A673 (cell line): ENCODE measurements at regions not wholly inside any gene's neighbourhood (a gene's known extent, or its start where the extent isn't known, plus 50 kb on each side); places are given as distances from the start of the nearest gene placed in this dataset.
"Not testable (repeated sequence)": the region's sequence is repeated elsewhere in the genome, so short reads cannot be mapped to it uniquely, and the experiment has no call there.

ENCODE experiments used
- BruUV-seq: library from RNA; stranded (reverse); fragments of 400-500 nt; replicated peaks from 2 replicates; lab custom pipeline; 2021; lab: Mats Ljungman, UMichigan
- CTCF ChIA-PET: fragments of 300-600 bp; sonication (Branson Sonifier 250); formaldehyde crosslinking; loops from one replicate; lab custom pipeline; 2022; ENCODE audit warnings: antibody characterized with exemption; lab: Charles Lee
- POLR2A ChIA-PET: fragments of 300-600 bp; sonication (Branson Sonifier 250); formaldehyde crosslinking; loops from one replicate; lab custom pipeline; 2022; ENCODE audit warnings: antibody characterized with exemption; ENCODE audit not compliant: low non-redundant PET; lab: Charles Lee
- DNase-seq: peaks from one replicate; pipeline ENCODE4 v3.0.0-alpha.2; 2015; ENCODE audit warnings: low spot score
- H3K27ac ChIP-seq: fragments of 200-600 bp; sonication (generic); 2 replicates; pipeline ENCODE4 v1.5.1; 2016; ENCODE audit warnings: mixed run types, low read depth, mild to moderate bottlenecking, mixed read lengths, antibody characterized with exemption, low read length; ENCODE audit not compliant: poor library complexity, severe bottlenecking
- H3K27me3 ChIP-seq: fragments of 200-600 bp; sonication (generic); replicated peaks from 2 replicates; pipeline ENCODE4 v1.6.1; 2017; ENCODE audit warnings: mixed run types, low read depth, mild to moderate bottlenecking, mixed read lengths, antibody characterized with exemption, low read length; ENCODE audit not compliant: insufficient read depth, poor library complexity
- H3K36me3 ChIP-seq: fragments of 200-600 bp; sonication (generic); 2 replicates; pipeline ENCODE4 v1.6.1; 2016; ENCODE audit warnings: mixed run types, mild to moderate bottlenecking, mixed read lengths, antibody characterized with exemption, low read length; ENCODE audit not compliant: insufficient read depth, poor library complexity, severe bottlenecking
- H3K4me1 ChIP-seq: fragments of 200-600 bp; sonication (generic); 2 replicates; pipeline ENCODE4 v1.6.1; 2017; ENCODE audit warnings: mixed run types, mild to moderate bottlenecking, mixed read lengths, antibody characterized with exemption, low read length; ENCODE audit not compliant: insufficient read depth, poor library complexity, severe bottlenecking
- H3K4me3 ChIP-seq: fragments of 200-600 bp; sonication (generic); 2 replicates; pipeline ENCODE4 v1.5.1; 2016; ENCODE audit warnings: low read depth, mixed run types, mild to moderate bottlenecking, mixed read lengths, low read length; ENCODE audit not compliant: poor library complexity, severe bottlenecking
- H3K9me3 ChIP-seq: fragments of 200-600 bp; sonication (generic); 2 replicates; pipeline ENCODE4 v1.6.1; 2016; ENCODE audit warnings: mixed run types, low read depth, mild to moderate bottlenecking, mixed read lengths, antibody characterized with exemption, low read length; ENCODE audit not compliant: poor library complexity, severe bottlenecking
- intact Hi-C: fragments of 100-400 bp; cut with micrococcal nuclease; formaldehyde crosslinking; loops from one replicate; pipeline ENCODE4 v1.10.0; 2022; ENCODE audit not compliant: unreplicated experiment

GRCh38 chr15:22572152-22572735 is 113.5 kb downstream of the GOLGA6L22 start:
- H3K9me3 ChIP-seq, H3K4me1 ChIP-seq, DNase-seq, intact Hi-C loops, H3K27me3 ChIP-seq, H3K4me3 ChIP-seq, CTCF ChIA-PET, H3K36me3 ChIP-seq, POLR2A ChIA-PET, BruUV-seq, H3K27ac ChIP-seq: not testable (repeated sequence)

- H3K9me3 ChIP-seq, H3K4me3 ChIP-seq, H3K4me1 ChIP-seq, H3K27ac ChIP-seq, intact Hi-C loops, CTCF ChIA-PET, BruUV-seq, DNase-seq, H3K27me3 ChIP-seq, POLR2A ChIA-PET, H3K36me3 ChIP-seq: not testable (repeated sequence)
Measured at GRCh38 chr15:22572792-22573191, 114.1 kb downstream of the GOLGA6L22 start.

- H3K9me3 ChIP-seq, POLR2A ChIA-PET, H3K27me3 ChIP-seq, H3K4me3 ChIP-seq, intact Hi-C loops, BruUV-seq, H3K4me1 ChIP-seq, H3K27ac ChIP-seq, H3K36me3 ChIP-seq, CTCF ChIA-PET, DNase-seq: not testable (repeated sequence)
Measured at GRCh38 chr15:22577828-22578227, 119.1 kb downstream of the GOLGA6L22 start.

GRCh38 chr15:22579213-22579612 is 120.5 kb downstream of the GOLGA6L22 start:
- H3K4me3 ChIP-seq, intact Hi-C loops, DNase-seq, CTCF ChIA-PET, BruUV-seq, H3K9me3 ChIP-seq, POLR2A ChIA-PET, H3K27me3 ChIP-seq, H3K27ac ChIP-seq, H3K4me1 ChIP-seq, H3K36me3 ChIP-seq: not testable (repeated sequence)

- H3K9me3 ChIP-seq, POLR2A ChIA-PET, H3K27me3 ChIP-seq, BruUV-seq, DNase-seq, H3K36me3 ChIP-seq, H3K4me1 ChIP-seq, H3K4me3 ChIP-seq, H3K27ac ChIP-seq, intact Hi-C loops, CTCF ChIA-PET: not testable (repeated sequence)
Measured at GRCh38 chr15:22587391-22587790, 128.7 kb downstream of the GOLGA6L22 start.

GRCh38 chr15:22598552-22598951 is 139.8 kb downstream of the GOLGA6L22 start:
- DNase-seq, H3K4me3 ChIP-seq, H3K27ac ChIP-seq, BruUV-seq, intact Hi-C loops, H3K4me1 ChIP-seq, H3K27me3 ChIP-seq, H3K9me3 ChIP-seq, H3K36me3 ChIP-seq, POLR2A ChIA-PET, CTCF ChIA-PET: not testable (repeated sequence)

- not testable (repeated sequence) for BruUV-seq
Measured at GRCh38 chr15:22599526-22600320, 141.0 kb downstream of the GOLGA6L22 start.

More at GRCh38 chr15:22599526-22600320, 141.0 kb downstream of the GOLGA6L22 start:
- H3K27me3 ChIP-seq, H3K4me3 ChIP-seq, H3K27ac ChIP-seq, intact Hi-C loops, H3K4me1 ChIP-seq, POLR2A ChIA-PET, H3K36me3 ChIP-seq, CTCF ChIA-PET, DNase-seq, H3K9me3 ChIP-seq: not testable (repeated sequence)
